Tibial nerve (tissue), 3 donors: ENCODE measurements at regions not wholly inside any gene's neighbourhood (a gene's known extent, or its start where the extent isn't known, plus 50 kb on each side); places are given as distances from the start of the nearest gene placed in this dataset.

Experiments used
- CTCF ChIP-seq, 5 experiments: fragments of 200-600 bp in 3 of 5; fragments of 450-650 bp in 2 of 5; sonication (generic) in 3 of 5; IDR thresholded peaks; one replicate each; pipeline ENCODE4 v1.5.1; 2016 to 2019; ENCODE audit warnings: antibody characterized with exemption in 5 of 5, mild to moderate bottlenecking in 3 of 5, moderate library complexity in 2 of 5
- POLR2A ChIP-seq, 2 donors: fragments of 450-650 bp; IDR thresholded peaks; one replicate each; pipeline ENCODE4 v1.6.1; 2017; ENCODE audit warnings: antibody characterized with exemption in 2 of 2, mild to moderate bottlenecking in 2 of 2, moderate library complexity in 2 of 2

- TF ChIP-seq CTCF (IDR thresholded peaks at IDR 0.05) = no peak
- TF ChIP-seq POLR2A (IDR thresholded peaks at IDR 0.05) = no peak
Measured at GRCh38 chr6:34645627-34646026, 50.9 kb downstream of the ILRUN start.
